OCI-LY1 (cell line): ENCODE measurements at regions not wholly inside any gene's neighbourhood (a gene's known extent, or its start where the extent isn't known, plus 50 kb on each side); places are given as distances from the start of the nearest gene placed in this dataset.

ENCODE experiments used
- H2AFZ ChIP-seq: fragments of 200-600 bp; sonication (generic), shearing (Covaris generic); 2 replicates; pipeline ENCODE4 v1.6.0; 2014; ENCODE audit warnings: antibody characterized with exemption, mild to moderate bottlenecking, low read length
- H3F3A ChIP-seq: fragments of 200-600 bp; sonication (generic), shearing (Covaris generic); 2 replicates; pipeline ENCODE4 v1.6.0; 2014; ENCODE audit warnings: mild to moderate bottlenecking, antibody characterized with exemption, low read length, moderate library complexity; ENCODE audit not compliant: insufficient read depth
- H3K27ac ChIP-seq: fragments of 200-600 bp; sonication (generic); 2 replicates; pipeline ENCODE4 v1.5.1; 2014; ENCODE audit warnings: low read length, mixed run types, mild to moderate bottlenecking, low read depth; ENCODE audit not compliant: poor library complexity, severe bottlenecking
- H3K27me3 ChIP-seq: fragments of 200-600 bp; sonication (generic); 2 replicates; pipeline ENCODE4 v1.6.0; 2014; ENCODE audit warnings: antibody characterized with exemption, mild to moderate bottlenecking, low read length, moderate library complexity; ENCODE audit not compliant: insufficient read depth
- H3K36me3 ChIP-seq: fragments of 200-600 bp; sonication (generic); 2 replicates; pipeline ENCODE4 v1.6.1; 2014; ENCODE audit warnings: mild to moderate bottlenecking, antibody characterized with exemption, low read length, moderate library complexity, mixed read lengths; ENCODE audit not compliant: insufficient read depth
- H3K4me1 ChIP-seq: fragments of 200-600 bp; sonication (generic); 2 replicates; pipeline ENCODE4 v1.5.1; 2014; ENCODE audit warnings: mild to moderate bottlenecking, low read length, moderate library complexity; ENCODE audit not compliant: insufficient read depth, severe bottlenecking
- H3K4me2 ChIP-seq: fragments of 200-600 bp; sonication (generic), shearing (Covaris generic); 2 replicates; pipeline ENCODE4 v1.6.1; 2014; ENCODE audit warnings: low read length
- H3K4me3 ChIP-seq: fragments of 200-600 bp; sonication (generic); 2 replicates; pipeline ENCODE4 v1.5.1; 2014; ENCODE audit warnings: low read length, low read depth, mild to moderate bottlenecking, mixed read lengths; ENCODE audit not compliant: poor library complexity, severe bottlenecking
- H3K79me2 ChIP-seq: fragments of 200-600 bp; shearing (Covaris generic); 2 replicates; pipeline ENCODE4 v1.6.1; 2016; ENCODE audit warnings: mixed run types, low read length, mixed read lengths; ENCODE audit not compliant: insufficient read depth
- H3K9ac ChIP-seq: fragments of 200-600 bp; sonication (generic), shearing (Covaris generic); 2 replicates; pipeline ENCODE4 v1.6.1; 2014; ENCODE audit warnings: mild to moderate bottlenecking, low read length, mixed read lengths
- H3K9me2 ChIP-seq: fragments of 200-600 bp; sonication (generic), shearing (Covaris generic); 2 replicates; pipeline ENCODE4 v1.6.1; 2014; ENCODE audit warnings: low read depth, mild to moderate bottlenecking, low read length, mixed read lengths
- H3K9me3 ChIP-seq: fragments of 200-600 bp; shearing (Covaris generic); 2 replicates; pipeline ENCODE4 v1.6.1; 2014; ENCODE audit warnings: low read length, mixed read lengths
- H4K20me1 ChIP-seq: fragments of 200-600 bp; sonication (generic), shearing (Covaris generic); 2 replicates; pipeline ENCODE4 v1.6.0; 2016; ENCODE audit warnings: mild to moderate bottlenecking, low read length; ENCODE audit not compliant: insufficient read depth
- EZH2 ChIP-seq: fragments of 200-600 bp; sonication (generic), shearing (Covaris generic); IDR thresholded peaks from 2 replicates; pipeline ENCODE4 v1.8.0; 2017; ENCODE audit warnings: borderline replicate concordance, mixed run types, mild to moderate bottlenecking, antibody characterized with exemption, low read length, moderate library complexity, mixed read lengths
- TF ChIP-seq, protein P1 (sequence below): fragments of 200-600 bp; sonication (generic), shearing (Covaris generic); IDR thresholded peaks from 2 replicates; pipeline ENCODE4 v1.5.1; 2017; ENCODE audit warnings: mild to moderate bottlenecking, antibody characterized with exemption, low read length, moderate library complexity, mixed read lengths

DNA sequence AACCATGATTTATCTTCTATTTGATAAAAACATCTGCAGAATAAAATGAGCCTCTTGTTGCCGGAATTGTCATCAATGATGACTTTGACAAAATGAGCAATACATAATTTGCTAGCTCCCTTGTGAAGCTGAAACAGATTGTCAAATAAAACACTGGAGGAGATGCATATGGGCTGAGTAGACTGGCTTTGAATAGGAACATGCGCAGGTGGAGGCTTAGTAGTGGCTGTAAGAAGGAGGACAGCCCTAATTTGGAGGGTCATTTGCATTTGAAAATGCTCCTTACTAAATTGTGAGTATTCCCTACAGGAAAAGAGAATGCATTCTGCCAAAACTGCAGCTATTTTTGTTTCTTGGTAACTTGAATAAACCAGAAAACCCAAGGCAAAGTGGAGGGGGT lies 329.1 kb downstream of the PPARGC1A start:
- Histone ChIP-seq H3K27me3 (no peaks in the 10 kb centered on the region), H3K9me2 (no peaks in the 10 kb centered on the region), H3K4me3 (no peak overlapping the region), H3K79me2 (no peaks in the 10 kb centered on the region), H3K36me3 (no peaks in the 10 kb centered on the region), H3K9me3 (no peaks in the 10 kb centered on the region), H3K4me1 (no peaks in the 10 kb centered on the region), H3K9ac (no peak overlapping the region), H3K4me2 (no peak overlapping the region), H2AFZ (no peak overlapping the region), H4K20me1 (no peaks in the 10 kb centered on the region), H3K27ac (no peak overlapping the region), H3F3A (no peaks in the 10 kb centered on the region)
- TF ChIP-seq EZH2 = no peak
- TF ChIP-seq, protein P1, sequence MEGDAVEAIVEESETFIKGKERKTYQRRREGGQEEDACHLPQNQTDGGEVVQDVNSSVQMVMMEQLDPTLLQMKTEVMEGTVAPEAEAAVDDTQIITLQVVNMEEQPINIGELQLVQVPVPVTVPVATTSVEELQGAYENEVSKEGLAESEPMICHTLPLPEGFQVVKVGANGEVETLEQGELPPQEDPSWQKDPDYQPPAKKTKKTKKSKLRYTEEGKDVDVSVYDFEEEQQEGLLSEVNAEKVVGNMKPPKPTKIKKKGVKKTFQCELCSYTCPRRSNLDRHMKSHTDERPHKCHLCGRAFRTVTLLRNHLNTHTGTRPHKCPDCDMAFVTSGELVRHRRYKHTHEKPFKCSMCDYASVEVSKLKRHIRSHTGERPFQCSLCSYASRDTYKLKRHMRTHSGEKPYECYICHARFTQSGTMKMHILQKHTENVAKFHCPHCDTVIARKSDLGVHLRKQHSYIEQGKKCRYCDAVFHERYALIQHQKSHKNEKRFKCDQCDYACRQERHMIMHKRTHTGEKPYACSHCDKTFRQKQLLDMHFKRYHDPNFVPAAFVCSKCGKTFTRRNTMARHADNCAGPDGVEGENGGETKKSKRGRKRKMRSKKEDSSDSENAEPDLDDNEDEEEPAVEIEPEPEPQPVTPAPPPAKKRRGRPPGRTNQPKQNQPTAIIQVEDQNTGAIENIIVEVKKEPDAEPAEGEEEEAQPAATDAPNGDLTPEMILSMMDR = no peak

DNA sequence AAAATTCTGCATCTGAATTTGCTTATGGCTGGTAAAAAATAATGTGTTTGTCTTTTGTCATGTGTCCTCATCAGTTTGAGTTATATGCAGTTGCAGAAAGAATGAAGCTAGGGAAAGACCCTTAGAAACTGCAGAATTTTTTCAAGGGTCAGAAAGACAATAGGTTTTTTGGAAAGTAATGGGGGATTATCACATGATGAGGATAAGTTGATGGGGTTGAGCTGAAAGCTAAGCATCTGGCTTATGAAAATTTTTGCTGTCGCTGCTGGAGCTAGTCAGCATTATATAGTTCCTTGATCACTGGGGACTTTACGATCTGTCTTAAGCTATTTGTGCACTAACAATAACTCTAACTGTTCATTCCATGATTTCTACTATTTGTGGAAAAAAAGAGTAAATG lies 331.7 kb downstream of the PPARGC1A start:
- no peaks in the 10 kb centered on the region for H3K9me2 ChIP-seq

DNA sequence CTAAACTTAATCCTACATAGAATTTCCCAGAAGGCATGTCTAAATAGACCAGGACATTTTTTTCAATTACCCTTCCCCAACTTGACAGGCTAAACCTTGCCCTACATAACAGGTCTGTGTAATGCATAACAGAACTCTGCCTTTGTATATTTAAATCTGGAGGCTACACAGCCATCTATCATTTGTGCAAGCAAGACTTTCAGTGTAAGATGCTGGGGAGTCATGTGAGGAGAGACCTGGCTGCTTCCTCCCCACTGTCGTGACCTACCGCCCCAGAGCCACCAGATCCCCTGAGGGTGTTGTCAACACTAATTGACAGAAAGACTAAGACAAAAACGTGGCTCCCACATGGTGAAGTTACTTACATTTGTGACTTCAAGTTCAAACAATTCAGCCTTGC lies 342.2 kb downstream of the PPARGC1A start:
- Histone ChIP-seq H3K36me3 (no peaks in the 10 kb centered on the region), H3K27me3 (no peaks in the 10 kb centered on the region), H3K9me2 (no peaks in the 10 kb centered on the region), H4K20me1 (no peaks in the 10 kb centered on the region), H3F3A (no peaks in the 10 kb centered on the region), H3K79me2 (no peaks in the 10 kb centered on the region), H3K9ac (no peak overlapping the region), H3K4me3 (no peak overlapping the region), H3K4me2 (no peak overlapping the region), H3K27ac (no peak overlapping the region), H3K9me3 (no peaks in the 10 kb centered on the region), H2AFZ (no peak overlapping the region), H3K4me1 (no peaks in the 10 kb centered on the region)
- TF ChIP-seq, protein P1 = no peak
- no peak for TF ChIP-seq EZH2

More for the DNA sequence above, 331.7 kb downstream of the PPARGC1A start:
- TF ChIP-seq, protein P1 = no peak
- TF ChIP-seq EZH2 = no peak
- Histone ChIP-seq H3K4me1 (no peaks in the 10 kb centered on the region), H3K4me3 (no peak overlapping the region), H3F3A (no peaks in the 10 kb centered on the region), H4K20me1 (no peaks in the 10 kb centered on the region), H3K79me2 (no peaks in the 10 kb centered on the region), H3K9ac (no peak overlapping the region), H3K27me3 (no peaks in the 10 kb centered on the region), H3K9me3 (no peaks in the 10 kb centered on the region), H3K4me2 (no peak overlapping the region), H3K27ac (no peak overlapping the region), H3K36me3 (no peaks in the 10 kb centered on the region), H2AFZ (no peak overlapping the region)
